Mammary epithelial cell (primary cell): ENCODE measurements at regions not wholly inside any gene's neighbourhood (a gene's known extent, or its start where the extent isn't known, plus 50 kb on each side); places are given as distances from the start of the nearest gene placed in this dataset.

Experiments
- EZH2 ChIP-seq: IDR thresholded peaks from 2 replicates; pipeline ENCODE4 v1.6.1; 2012; ENCODE audit warnings: low read length, inconsistent platforms, borderline replicate concordance
- TF ChIP-seq, protein P1 (sequence below), 2 donors: IDR thresholded peaks in 1 of 2; conservative IDR thresholded peaks in 1 of 2; 2 replicates each; pipeline ENCODE4 v1.5.1; 2011 to 2012; ENCODE audit warnings: inconsistent platforms in 2 of 2, low read length in 2 of 2, mild to moderate bottlenecking in 2 of 2, control low read depth in 1 of 2, low read depth in 1 of 2; ENCODE audit not compliant: insufficient read depth in 1 of 2; ENCODE audit errors: extremely low read depth in 1 of 2

DNA sequence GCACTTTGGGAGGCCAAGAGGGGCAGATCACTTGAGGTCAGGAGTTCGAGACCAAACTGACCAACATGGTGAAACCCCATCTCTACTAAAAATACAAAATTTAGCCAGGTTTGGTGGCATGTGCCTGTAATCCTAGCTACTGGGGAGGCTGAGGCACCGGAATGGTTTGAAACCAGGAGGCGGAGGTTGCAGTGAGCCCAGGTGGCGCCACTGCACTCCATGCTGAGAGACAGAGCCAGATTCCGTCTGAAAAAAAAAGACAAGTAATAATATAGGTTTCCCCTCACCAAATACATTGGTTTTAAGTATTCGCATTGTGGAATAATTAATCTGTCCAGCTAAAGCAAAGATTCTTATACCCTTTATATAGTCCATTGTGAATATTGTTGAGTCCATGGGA lies 1544.6 kb downstream of the OLFM4 start:
- TF ChIP-seq, protein P1, sequence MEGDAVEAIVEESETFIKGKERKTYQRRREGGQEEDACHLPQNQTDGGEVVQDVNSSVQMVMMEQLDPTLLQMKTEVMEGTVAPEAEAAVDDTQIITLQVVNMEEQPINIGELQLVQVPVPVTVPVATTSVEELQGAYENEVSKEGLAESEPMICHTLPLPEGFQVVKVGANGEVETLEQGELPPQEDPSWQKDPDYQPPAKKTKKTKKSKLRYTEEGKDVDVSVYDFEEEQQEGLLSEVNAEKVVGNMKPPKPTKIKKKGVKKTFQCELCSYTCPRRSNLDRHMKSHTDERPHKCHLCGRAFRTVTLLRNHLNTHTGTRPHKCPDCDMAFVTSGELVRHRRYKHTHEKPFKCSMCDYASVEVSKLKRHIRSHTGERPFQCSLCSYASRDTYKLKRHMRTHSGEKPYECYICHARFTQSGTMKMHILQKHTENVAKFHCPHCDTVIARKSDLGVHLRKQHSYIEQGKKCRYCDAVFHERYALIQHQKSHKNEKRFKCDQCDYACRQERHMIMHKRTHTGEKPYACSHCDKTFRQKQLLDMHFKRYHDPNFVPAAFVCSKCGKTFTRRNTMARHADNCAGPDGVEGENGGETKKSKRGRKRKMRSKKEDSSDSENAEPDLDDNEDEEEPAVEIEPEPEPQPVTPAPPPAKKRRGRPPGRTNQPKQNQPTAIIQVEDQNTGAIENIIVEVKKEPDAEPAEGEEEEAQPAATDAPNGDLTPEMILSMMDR (conservative IDR thresholded peaks at IDR 0.05 in 1 of 2, IDR thresholded peaks at IDR 0.05 in 1 of 2; ENCODE audit: extremely low read depth in 1 of 2, insufficient read depth in 1 of 2, low read depth in 1 of 2, low read length in 2 of 2), result no peak
- no peak for TF ChIP-seq EZH2
